Epithelial cell of esophagus (primary cell): ENCODE measurements at regions not wholly inside any gene's neighbourhood (a gene's known extent, or its start where the extent isn't known, plus 50 kb on each side); places are given as distances from the start of the nearest gene placed in this dataset.

Source experiments
- DNase-seq: peaks from one replicate; pipeline ENCODE4 v3.0.0; 2010; ENCODE audit warnings: low read depth
- H3K4me3 ChIP-seq: 2 replicates; pipeline ENCODE4 v1.5.1; 2011; ENCODE audit warnings: mild to moderate bottlenecking, low read length, control low read depth
- CTCF ChIP-seq: IDR thresholded peaks from 2 replicates; pipeline ENCODE4 v1.5.1; 2011; ENCODE audit warnings: low read depth, mild to moderate bottlenecking, low read length, control low read depth, inconsistent platforms; ENCODE audit not compliant: insufficient read depth; ENCODE audit errors: missing control alignments

GRCh38 chr15:66954601-66955000 lies 110.8 kb upstream of the SMAD3 start:
- no peak for DNase-seq
- no peak for TF ChIP-seq CTCF
- H3K4me3 ChIP-seq, result no peak overlapping the region

- DNase-seq, result no peak
- H3K4me3 ChIP-seq, result no peak overlapping the region
- TF ChIP-seq CTCF, result no peak
These were observed 110.3 kb upstream of the SMAD3 start for GRCh38 chr15:66955001-66955516.

- TF ChIP-seq CTCF, result no peak
- DNase-seq, result peak; percentile 96
- no peak overlapping the region for H3K4me3 ChIP-seq
These were observed 109.4 kb upstream of the SMAD3 start for GRCh38 chr15:66955871-66956585.

- no peak for DNase-seq
- no peak overlapping the region for H3K4me3 ChIP-seq
- no peak for TF ChIP-seq CTCF
These were observed 108.6 kb upstream of the SMAD3 start for GRCh38 chr15:66956672-66957430.

GRCh38 chr15:66957431-66957720 lies 108.0 kb upstream of the SMAD3 start:
- no peak for DNase-seq
- TF ChIP-seq CTCF, result no peak
- H3K4me3 ChIP-seq, result no peak overlapping the region

- no peak for DNase-seq
- H3K4me3 ChIP-seq, result no peak overlapping the region
- TF ChIP-seq CTCF, result no peak
These were observed 106.3 kb upstream of the SMAD3 start for GRCh38 chr15:66959066-66959465.

GRCh38 chr15:66959875-66960274 lies 105.5 kb upstream of the SMAD3 start:
- no peak for TF ChIP-seq CTCF
- DNase-seq, result no peak
- H3K4me3 ChIP-seq, result no peak overlapping the region
